HG03039 (cell line): ENCODE measurements at regions not wholly inside any gene's neighbourhood (a gene's known extent, or its start where the extent isn't known, plus 50 kb on each side); places are given as distances from the start of the nearest gene placed in this dataset.
A peak's percentile ranks its signal among the peaks of the same experiment; 100 is the strongest.

ENCODE experiments used
- ATAC-seq: cut with Tn5 transposase; IDR thresholded peaks from one replicate; pipeline ENCODE4 v1.9.1; 2021; ENCODE audit warnings: mild to moderate bottlenecking, moderate library complexity; ENCODE audit not compliant: unreplicated experiment

DNA sequence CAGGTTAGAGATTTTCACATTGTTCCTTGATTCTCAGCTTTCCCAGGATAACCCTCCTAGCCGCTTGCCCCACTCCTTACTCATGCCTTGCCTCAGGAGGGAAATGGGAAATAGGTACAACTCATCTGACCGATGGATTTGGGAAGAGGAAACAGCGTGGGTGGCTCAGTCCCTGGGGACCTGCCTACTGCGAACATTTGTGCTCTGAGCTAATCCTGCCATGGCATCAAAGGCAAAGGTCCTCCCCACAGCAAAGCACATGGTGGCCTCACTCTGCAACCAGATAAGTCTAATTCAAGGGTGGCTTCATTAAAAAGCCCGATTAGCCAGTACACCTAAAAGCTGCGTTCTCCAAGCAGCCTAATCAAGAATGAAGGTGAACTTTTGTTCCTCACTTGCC, 82.4 kb upstream of the ADRA1B start:
- ATAC-seq: no peak

DNA sequence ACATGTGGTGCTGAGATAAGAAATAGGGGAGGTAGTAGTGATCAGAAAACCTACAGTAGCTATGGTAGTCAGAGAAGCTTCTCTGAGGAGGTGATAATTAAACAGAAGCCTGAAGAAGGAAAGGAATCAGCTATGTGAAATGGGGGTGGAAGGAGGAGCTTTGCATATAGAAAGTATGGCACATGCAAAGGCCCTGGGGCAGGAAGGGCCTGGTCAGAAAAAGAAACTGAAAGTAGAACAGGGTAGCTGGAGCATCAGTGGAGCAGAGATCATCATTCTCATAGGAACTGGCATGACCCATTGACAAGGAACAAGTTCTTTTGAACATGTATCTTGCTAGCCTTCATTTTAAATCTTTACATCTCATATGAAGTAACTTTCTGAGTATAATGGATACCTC, 80.7 kb upstream of the ADRA1B start:
- no peak for ATAC-seq

DNA sequence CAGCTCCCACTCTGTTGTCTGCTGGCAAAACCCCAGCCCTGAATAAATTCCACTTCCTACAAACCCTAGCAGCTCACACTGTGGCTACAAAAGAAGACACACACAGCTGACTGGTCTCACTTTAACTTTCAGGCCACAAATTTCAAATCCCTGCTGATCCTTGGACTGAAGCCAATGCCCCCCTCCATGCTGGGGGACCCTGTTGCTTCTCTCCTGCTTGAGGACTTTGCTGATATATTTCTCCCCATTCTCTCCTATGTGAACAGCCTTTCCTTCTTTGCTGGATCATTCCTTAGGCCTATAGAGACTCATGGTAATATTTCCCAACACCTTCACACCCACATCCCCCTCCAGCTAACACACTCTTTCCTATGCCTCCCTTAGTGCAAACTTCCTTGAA, 79.6 kb upstream of the ADRA1B start:
- no peak for ATAC-seq

DNA sequence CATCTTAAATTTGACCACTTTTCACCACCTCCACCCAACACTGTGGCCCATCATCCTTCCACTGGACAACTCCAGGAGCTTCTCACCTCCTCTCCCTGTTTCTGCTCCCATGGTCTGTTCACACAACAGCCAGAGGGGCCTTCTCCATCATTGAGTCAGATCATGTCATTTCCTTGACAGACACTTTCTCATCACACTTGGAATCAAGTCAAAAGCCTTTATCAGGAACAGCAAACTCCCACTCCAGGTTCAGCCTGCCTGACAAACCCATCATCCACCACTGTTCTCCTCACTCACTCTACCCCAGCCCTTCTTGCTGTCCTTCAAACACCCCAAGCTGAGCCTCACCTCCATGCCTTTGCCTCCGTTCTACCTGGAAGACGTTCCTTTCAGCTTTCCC, 78.4 kb upstream of the ADRA1B start:
- no peak for ATAC-seq

DNA sequence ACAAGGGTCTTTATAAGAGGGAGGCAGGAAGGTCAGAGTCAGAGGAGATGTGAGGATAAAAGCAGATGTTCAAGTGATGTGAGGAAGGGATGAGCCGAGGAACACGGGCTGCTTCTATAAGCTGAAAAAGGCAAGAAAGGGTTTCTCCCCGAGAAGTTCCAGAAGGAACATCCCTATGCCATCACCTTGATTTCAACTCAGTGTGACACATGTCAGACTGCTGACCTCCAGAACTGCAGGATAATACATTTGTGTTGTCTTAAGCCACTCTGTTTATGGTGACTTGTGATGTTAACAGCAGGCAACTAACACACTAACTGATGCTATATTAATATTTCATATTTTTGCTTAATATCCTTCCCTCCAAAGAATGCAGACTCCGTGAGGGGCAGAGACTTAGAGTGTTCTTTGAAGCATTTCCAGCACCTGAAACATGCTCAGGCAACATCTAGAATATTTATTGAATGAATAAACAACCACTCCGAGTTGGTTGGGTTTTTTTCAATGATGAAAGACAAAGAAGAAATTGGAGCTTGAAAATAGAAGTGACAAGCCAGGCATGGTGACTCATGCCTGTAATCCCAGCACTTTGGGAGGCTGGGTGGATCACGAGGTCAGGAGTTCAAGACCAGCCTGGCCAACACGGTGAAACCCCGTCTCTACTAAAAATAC, 77.6 kb upstream of the ADRA1B start:
- ATAC-seq: no peak

DNA sequence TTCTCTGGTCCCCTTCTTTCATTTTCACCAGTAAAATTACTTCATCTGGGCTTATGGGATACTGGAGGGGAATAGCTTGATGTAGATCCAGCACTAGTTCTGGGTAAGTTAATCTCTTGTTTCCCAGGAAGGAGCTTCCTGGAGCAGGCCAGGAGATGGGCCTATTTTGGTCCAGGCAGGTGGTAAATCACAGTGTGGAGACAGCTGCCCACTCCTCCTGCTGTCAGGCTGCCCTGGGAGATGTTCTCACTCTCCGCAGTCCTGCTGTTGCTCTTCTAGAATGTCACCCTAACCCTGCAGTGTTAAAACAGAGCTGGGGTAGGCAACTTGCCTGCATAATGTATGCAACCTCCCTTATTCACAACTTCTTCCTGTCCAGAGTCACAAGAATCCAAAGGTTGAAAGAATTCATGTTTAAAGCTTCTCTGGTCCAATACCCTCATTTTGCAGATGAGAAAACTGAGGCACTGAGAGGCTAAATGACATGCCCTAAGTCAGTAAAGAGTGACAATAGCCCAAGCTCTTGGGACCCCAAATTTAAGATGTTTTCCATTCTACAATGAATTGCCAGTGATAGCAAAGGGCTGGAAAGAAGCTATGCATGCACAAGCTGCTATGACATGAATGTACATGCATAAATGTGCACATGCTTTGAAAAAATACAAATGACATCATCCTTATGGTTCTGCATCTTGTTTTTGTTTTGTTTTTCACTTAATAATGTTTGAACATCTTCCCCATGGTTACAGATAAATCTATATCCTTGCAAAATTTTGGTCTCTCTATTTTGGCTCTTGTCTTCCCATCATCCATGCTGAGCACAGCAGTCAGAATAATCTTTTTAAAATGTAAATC, 71.8 kb upstream of the ADRA1B start:
- ATAC-seq: no peak

DNA sequence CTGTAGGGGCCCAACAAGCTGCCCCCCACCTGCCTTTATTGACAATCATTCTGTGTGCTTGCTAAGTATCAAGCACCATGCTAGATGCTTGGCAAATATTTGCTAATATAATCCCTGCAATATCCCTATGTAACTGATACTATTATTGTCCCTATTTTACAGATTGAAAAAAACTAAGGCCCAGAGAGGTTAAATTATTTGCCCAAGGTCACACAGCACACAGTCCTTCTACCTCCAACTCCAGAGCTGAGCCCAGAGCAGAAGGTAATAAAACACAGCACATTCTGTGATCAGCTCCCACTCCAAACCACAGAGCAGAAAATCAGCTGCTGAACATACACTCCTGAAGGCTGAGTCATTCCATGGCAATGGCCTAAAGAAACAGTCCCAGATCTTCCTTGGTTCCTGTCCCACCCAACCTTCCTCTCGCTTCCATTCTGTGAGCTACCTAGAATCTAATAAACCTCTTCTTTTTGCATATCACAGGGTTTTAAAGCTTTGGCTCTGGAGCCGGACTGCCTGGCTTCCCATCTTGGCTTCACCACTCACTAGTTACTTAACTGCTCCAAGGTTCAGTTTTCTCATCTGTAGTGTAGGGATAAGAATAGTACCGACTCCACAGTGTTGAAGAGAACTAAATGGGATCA, 66.7 kb upstream of the ADRA1B start:
- ATAC-seq: no peak

DNA sequence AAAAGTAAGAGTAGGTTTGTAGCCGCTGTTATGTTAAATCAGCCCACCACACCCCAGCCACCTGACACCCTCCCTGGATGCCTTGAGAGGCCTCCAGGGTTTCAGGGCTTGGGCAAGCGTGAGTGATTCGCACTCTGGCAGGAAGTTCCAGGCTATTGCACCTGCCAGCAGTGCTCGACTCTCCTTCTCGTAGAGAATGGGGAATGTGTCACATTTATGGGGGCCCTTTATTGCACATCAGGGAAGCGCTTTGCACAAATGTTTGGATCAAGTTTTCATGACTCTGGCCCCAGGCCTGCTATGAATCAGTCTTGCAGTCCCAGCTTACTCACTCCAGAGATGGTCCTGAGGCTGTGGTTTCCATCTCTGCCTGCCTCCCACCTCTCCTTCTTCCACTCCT, 66.1 kb upstream of the ADRA1B start:
- no peak for ATAC-seq

DNA sequence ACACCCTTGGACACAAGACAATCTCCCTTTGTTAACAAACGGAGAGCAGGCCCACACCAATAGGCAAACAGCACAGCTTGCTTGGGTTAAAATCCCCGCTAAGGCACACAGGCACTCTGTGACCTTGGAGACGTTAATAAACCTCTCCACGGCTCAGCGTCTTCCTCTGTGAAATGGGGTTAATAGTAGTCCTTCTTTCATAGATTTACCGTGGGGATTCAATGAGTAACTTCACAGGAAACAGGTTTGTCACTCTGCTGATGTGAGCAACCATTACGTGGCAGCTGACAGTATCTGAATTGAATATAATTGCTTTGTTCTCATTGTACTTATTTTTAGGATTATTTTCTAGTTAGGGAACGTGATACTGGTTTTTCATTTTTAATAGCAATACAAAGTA, 65.2 kb upstream of the ADRA1B start:
- no peak for ATAC-seq

DNA sequence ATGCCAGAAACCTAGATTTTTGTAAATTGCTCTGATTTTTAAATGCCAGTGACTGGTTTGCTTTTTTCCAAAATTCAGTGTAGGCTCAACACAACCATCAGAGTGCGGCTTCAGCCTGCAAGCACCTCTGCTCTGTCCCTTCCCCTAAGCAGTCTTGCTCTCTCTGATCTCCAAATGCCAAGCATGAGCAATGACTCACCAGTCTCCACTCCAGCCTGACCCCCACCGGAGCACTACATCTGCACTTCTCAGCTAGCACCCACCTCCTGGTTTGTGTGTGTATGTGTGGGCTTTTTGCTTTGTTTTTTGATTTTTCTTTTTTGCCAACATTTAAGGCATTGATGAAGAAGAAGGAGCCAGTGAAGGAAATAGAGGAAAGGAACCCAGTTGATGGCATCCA, 61.4 kb upstream of the ADRA1B start:
- no peak for ATAC-seq

DNA sequence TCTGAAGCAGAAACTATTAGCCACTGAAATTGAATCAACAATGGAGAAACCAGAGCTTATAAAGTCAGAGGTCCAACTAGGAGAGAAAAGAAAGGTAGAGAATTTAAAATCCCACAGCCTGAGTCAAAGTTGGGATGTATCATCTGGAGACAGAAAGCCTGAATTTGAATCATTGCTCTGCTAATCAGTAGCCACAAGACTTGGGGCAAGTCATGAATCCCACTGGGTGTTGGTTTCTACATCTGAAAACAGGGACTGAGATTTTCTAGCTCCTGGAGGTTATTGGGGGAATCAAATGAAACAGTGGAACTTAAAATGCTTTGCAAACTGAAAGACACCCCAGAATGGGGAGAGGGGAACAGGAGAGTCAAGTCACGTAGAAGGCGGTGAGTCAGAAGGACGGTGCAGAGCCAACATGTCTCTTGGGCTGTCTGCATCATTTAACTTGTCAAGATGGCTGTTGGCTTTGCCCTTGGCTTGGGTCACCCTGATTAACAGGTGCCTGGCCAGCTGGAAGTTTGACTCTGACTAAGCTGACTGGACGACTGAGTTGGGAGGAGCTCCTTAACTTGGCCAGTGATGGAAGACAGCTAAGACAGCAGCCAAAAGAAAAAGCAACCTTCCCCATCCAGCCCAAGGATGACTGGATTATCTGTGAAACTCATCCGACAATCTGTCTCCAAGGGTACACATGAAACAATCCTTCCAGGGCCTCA, 60.6 kb upstream of the ADRA1B start:
- ATAC-seq: no peak

DNA sequence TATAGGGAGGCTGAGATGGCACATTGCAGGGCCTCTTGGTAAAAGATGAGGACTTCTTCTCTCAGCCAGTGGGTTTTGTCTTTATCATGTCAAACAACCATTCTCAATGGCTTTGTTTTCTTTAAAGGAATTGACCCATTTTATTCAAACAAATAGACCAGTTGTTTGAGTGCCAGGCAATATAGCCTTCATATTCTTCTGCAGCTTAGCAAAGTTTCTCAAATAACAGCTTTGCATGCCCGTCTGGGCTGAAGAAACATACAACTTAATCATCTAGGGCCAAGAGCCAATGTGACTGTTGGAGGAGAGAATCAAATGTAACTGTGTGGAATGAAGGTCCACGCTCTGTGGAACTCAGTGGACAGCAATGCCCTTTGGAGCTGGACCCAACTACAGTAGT, 57.4 kb upstream of the ADRA1B start:
- ATAC-seq: no peak

DNA sequence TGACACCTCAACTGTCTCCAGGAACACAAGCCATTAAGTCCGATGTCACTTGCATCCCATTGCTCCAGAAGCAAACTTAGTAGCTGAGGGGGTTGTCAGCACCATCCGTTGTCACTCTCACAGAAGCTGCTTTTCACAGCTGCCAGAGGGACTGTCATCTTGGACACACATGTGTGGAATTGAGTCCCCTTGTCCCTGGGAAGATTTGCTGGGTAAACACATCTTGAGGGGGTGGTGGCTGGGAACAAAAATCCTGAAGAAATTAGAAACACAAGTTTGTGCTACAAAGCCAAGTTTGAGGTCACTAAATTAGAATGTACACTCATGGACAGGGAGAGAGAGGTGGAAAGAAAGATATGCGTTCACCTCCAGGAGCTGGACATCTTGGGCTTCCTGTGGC, 55.2 kb upstream of the ADRA1B start:
- no peak for ATAC-seq

DNA sequence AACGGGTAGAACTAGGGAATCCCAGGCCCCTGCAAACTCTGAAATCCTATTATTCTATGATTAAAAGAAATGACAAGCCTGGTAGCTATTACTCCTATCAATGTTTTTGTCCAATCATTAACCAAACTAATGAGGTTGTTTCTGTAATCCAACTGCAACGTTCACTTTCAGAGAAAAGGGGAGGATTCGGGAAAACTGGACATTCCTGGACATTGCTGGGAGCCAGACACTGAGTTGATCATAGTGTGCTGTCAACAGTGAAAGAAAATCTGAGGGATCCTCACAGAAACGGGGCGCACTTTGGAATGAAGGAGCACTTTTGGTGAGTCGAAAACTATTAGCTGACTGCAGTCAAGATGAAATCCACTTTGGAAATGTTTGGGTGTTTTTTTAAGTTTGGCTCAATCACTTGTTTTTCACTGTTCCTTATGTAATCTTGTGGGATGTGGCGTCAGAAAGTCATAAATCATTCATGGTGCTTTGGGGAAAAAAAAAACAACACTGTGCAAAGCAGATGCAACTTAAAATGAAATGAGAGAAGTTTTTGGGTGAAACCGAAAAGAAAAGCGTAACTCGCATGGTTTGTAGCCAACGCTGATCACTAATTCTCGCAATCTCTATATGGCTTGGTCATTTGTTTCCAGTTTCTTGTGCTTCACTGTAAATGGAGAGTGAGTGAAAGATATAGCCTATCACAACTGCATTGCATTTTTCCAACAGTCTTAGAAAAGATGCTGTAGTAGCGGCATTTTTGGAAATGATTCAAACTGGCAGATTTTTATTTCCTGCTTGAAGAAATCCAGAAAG, 51.2 kb upstream of the ADRA1B start:
- ATAC-seq: peak; percentile 76

DNA sequence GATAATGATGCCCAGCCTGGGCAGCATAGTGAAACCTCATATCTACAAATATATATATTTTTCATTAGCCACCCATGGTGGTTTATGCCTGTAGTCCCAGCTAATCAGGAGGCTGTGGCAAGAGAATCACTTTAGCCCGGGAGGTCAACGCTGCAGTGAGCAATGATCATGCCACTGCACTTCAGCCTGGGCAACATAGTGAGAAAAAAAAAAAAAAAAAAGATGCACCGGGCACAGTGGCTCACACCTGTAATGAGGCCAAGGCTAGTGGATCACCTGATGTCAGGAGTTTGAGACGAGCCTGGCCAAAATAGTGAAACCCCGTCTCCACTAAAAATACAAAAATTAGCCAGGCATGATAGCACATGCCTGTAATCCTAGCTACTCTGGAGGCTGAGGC, 50.2 kb upstream of the ADRA1B start:
- no peak for ATAC-seq
